GM12878 (cell line): ENCODE measurements at regions not wholly inside any gene's neighbourhood (a gene's known extent, or its start where the extent isn't known, plus 50 kb on each side); places are given as distances from the start of the nearest gene placed in this dataset.

ENCODE experiments used
- CTCF ChIP-seq, 3 experiments: IDR thresholded peaks in 2 of 3; conservative IDR thresholded peaks in 1 of 3; 2 replicates each; pipeline ENCODE4 v1.5.1; 2011; ENCODE audit warnings: low read depth in 3 of 3, low read length in 3 of 3, mild to moderate bottlenecking in 3 of 3, control low read depth in 2 of 3, moderate library complexity in 2 of 3, inconsistent platforms in 1 of 3, mixed read lengths in 1 of 3; ENCODE audit not compliant: control insufficient read depth in 2 of 3, insufficient read depth in 1 of 3; ENCODE audit errors: extremely low read depth in 1 of 3
- EZH2 ChIP-seq: IDR thresholded peaks from 2 replicates; pipeline ENCODE4 v1.6.1; 2012; ENCODE audit warnings: low read depth, mild to moderate bottlenecking, control low read depth, inconsistent platforms, low read length, borderline replicate concordance; ENCODE audit not compliant: control insufficient read depth
- PML ChIP-seq: IDR thresholded peaks from 2 replicates; pipeline ENCODE4 v1.6.1; 2012; ENCODE audit warnings: low read length, inconsistent platforms
- POLR2A ChIP-seq: IDR thresholded peaks from 2 replicates; pipeline ENCODE4 v1.6.1; 2011; ENCODE audit warnings: low read depth, mild to moderate bottlenecking, low read length
- POU2F2 ChIP-seq: IDR thresholded peaks from 3 replicates; pipeline ENCODE4 v1.6.1; 2011; ENCODE audit warnings: low read depth, mild to moderate bottlenecking, low read length, borderline replicate concordance
- RAD21 ChIP-seq: IDR thresholded peaks from 2 replicates; pipeline ENCODE4 v1.6.1; 2011; ENCODE audit warnings: mild to moderate bottlenecking, low read depth, low read length, moderate library complexity; ENCODE audit not compliant: insufficient read depth
- ZBED1 ChIP-seq: IDR thresholded peaks from 2 replicates; pipeline ENCODE4 v1.6.1; 2016; ENCODE audit warnings: borderline replicate concordance
- TF ChIP-seq, protein P1 (sequence below): IDR thresholded peaks from 2 replicates; pipeline ENCODE4 v1.6.1; 2012; ENCODE audit warnings: mild to moderate bottlenecking, low read depth, low read length

- no peak for TF ChIP-seq EZH2
- TF ChIP-seq RAD21, result no peak
- TF ChIP-seq PML, result no peak
- no peak for TF ChIP-seq ZBED1
- TF ChIP-seq POU2F2, result no peak
- no peak for TF ChIP-seq CTCF (IDR thresholded peaks at IDR 0.05 in 2 of 3, conservative IDR thresholded peaks at IDR 0.05 in 1 of 3; ENCODE audit: control insufficient read depth in 2 of 3, extremely low read depth in 1 of 3, insufficient read depth in 1 of 3, low read depth in 3 of 3, low read length in 3 of 3)
- no peak for TF ChIP-seq POLR2A
- TF ChIP-seq, protein P1, sequence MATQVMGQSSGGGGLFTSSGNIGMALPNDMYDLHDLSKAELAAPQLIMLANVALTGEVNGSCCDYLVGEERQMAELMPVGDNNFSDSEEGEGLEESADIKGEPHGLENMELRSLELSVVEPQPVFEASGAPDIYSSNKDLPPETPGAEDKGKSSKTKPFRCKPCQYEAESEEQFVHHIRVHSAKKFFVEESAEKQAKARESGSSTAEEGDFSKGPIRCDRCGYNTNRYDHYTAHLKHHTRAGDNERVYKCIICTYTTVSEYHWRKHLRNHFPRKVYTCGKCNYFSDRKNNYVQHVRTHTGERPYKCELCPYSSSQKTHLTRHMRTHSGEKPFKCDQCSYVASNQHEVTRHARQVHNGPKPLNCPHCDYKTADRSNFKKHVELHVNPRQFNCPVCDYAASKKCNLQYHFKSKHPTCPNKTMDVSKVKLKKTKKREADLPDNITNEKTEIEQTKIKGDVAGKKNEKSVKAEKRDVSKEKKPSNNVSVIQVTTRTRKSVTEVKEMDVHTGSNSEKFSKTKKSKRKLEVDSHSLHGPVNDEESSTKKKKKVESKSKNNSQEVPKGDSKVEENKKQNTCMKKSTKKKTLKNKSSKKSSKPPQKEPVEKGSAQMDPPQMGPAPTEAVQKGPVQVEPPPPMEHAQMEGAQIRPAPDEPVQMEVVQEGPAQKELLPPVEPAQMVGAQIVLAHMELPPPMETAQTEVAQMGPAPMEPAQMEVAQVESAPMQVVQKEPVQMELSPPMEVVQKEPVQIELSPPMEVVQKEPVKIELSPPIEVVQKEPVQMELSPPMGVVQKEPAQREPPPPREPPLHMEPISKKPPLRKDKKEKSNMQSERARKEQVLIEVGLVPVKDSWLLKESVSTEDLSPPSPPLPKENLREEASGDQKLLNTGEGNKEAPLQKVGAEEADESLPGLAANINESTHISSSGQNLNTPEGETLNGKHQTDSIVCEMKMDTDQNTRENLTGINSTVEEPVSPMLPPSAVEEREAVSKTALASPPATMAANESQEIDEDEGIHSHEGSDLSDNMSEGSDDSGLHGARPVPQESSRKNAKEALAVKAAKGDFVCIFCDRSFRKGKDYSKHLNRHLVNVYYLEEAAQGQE, result no peak
Observed at GRCh38 chr10:94083662-94084265, 90.0 kb downstream of the PLCE1 start.
